Transverse colon (tissue), 4 donors: ENCODE measurements at regions not wholly inside any gene's neighbourhood (a gene's known extent, or its start where the extent isn't known, plus 50 kb on each side); places are given as distances from the start of the nearest gene placed in this dataset.
A peak's percentile ranks its signal among the peaks of the same experiment; 100 is the strongest.

ENCODE experiments used
- DNase-seq: peaks from one replicate; pipeline ENCODE4 v3.0.0-alpha.2; 2019
- H3K27ac ChIP-seq, 4 donors: fragments of 200-600 bp; sonication (generic); 2 replicates each; pipeline ENCODE4 v1.5.1; 2016 to 2018; ENCODE audit warnings: inconsistent platforms in 4 of 4
- H3K27me3 ChIP-seq: fragments of 200-600 bp; sonication (generic); 2 replicates; pipeline ENCODE4 v1.5.1; 2017; ENCODE audit warnings: inconsistent platforms
- H3K36me3 ChIP-seq, 4 donors: fragments of 200-600 bp; sonication (generic); 2 replicates each; pipeline ENCODE4 v1.5.1; 2017 to 2019; ENCODE audit warnings: inconsistent platforms in 4 of 4
- H3K4me1 ChIP-seq, 4 donors: fragments of 200-600 bp; sonication (generic); 2 replicates each; pipeline ENCODE4 v1.5.1; 2017 to 2020; ENCODE audit warnings: inconsistent platforms in 4 of 4
- H3K4me3 ChIP-seq, 4 donors: fragments of 200-600 bp; sonication (generic); 1 replicate in 1 of 4; 2 replicates in 3 of 4; pipeline versions ENCODE4 v1.5.1 to v1.6.1; 2017 to 2019; ENCODE audit warnings: inconsistent platforms in 4 of 4
- H3K9me3 ChIP-seq, 2 donors: fragments of 200-600 bp; sonication (generic); 2 replicates each; pipeline ENCODE4 v1.5.1; 2017 to 2019; ENCODE audit warnings: inconsistent platforms in 2 of 2
- CTCF ChIP-seq, 5 experiments: fragments of 200-600 bp in 3 of 5; fragments of 450-650 bp in 2 of 5; sonication (generic) in 3 of 5; IDR thresholded peaks; 1 replicate in 2 of 5; 2 replicates in 3 of 5; pipeline ENCODE4 v1.5.1; 2016 to 2017; ENCODE audit warnings: antibody characterized with exemption in 5 of 5, inconsistent platforms in 3 of 5, mild to moderate bottlenecking in 2 of 5, moderate library complexity in 1 of 5
- EP300 ChIP-seq: sonication (generic); formaldehyde crosslinking; IDR thresholded peaks from one replicate; pipeline ENCODE4 v1.6.1; 2017; ENCODE audit warnings: antibody characterized with exemption, low read depth
- POLR2A ChIP-seq: fragments of 450-650 bp; IDR thresholded peaks from one replicate; pipeline ENCODE4 v1.6.1; 2016; ENCODE audit warnings: antibody characterized with exemption, mild to moderate bottlenecking, moderate library complexity
- POLR2AphosphoS5 ChIP-seq, 3 donors: sonication (generic); formaldehyde crosslinking; IDR thresholded peaks; one replicate each; pipeline ENCODE4 v1.6.1; 2016; ENCODE audit warnings: antibody characterized with exemption in 3 of 3
- WGBS, 2 donors: methylation state at CpG; one replicate each; pipeline ENCODE4 v1.1.5; 2018; ENCODE audit warnings: low coverage in 1 of 2; 5-methylcytosine and 5-hydroxymethylcytosine counted together
- in situ Hi-C, 4 donors: fragments of 200-750 bp; cut with MboI; loops; one replicate each; pipeline versions ENCODE4 v1.15.0 to v1.15.1; 2017; ENCODE audit warnings: low sequenced_read_pairs in 3 of 4, low pct_ligation_motif_present in 1 of 4, low pct_unique_long_range_greater_than_20kb in 1 of 4
- intact Hi-C: fragments of 100-400 bp; cut with DNase I; formaldehyde crosslinking; loops from one replicate; pipeline ENCODE4 v1.15.1; 2023; ENCODE audit warnings: low total_unique reads

GRCh38 chr5:116759860-116760640, 185.4 kb upstream of the SEMA6A start:
- H3K4me3 ChIP-seq, result no peak overlapping the region
- peak overlapping the region in 3 of 4 donors; percentile 6 to 46 (median 34) for H3K27ac ChIP-seq
- H3K9me3 ChIP-seq, result no peaks in the 10 kb centered on the region
- peak; percentile 16 for DNase-seq
- H3K36me3 ChIP-seq, result no peaks in the 10 kb centered on the region
- H3K27me3 ChIP-seq, result no peaks in the 10 kb centered on the region
- no peaks in the 10 kb centered on the region for H3K4me1 ChIP-seq
- 82 to 97% methylated on average over 6 to 10 of the region's 10 CpGs for WGBS, 2 donors
- intact Hi-C loops, result no loop called here
- in situ Hi-C loops, result no loop called here
- TF ChIP-seq POLR2AphosphoS5 (IDR thresholded peaks at IDR 0.05), result no peak
- TF ChIP-seq CTCF (IDR thresholded peaks at IDR 0.05), result no peak
- TF ChIP-seq POLR2A, result no peak
- no peak for TF ChIP-seq EP300

- DNase-seq, result no peak
- in situ Hi-C loops, result no loop called here
- TF ChIP-seq EP300 (no peak), CTCF (IDR thresholded peaks at IDR 0.05) (no peak), POLR2AphosphoS5 (IDR thresholded peaks at IDR 0.05) (no peak), POLR2A (no peak)
- Histone ChIP-seq H3K4me1 (no peaks in the 10 kb centered on the region), H3K36me3 (no peaks in the 10 kb centered on the region), H3K27ac (no peak overlapping the region), H3K27me3 (no peaks in the 10 kb centered on the region), H3K4me3 (no peak overlapping the region), H3K9me3 (no peaks in the 10 kb centered on the region)
- intact Hi-C loops, result no loop called here
- WGBS, 2 donors, result 53% methylated on average over 1 of the region's 1 CpG; no CpG with 5 or more reads in 1 of the 2 donors
These were observed 182.7 kb upstream of the SEMA6A start for GRCh38 chr5:116757326-116757725.

- no peak overlapping the region for H3K4me3 ChIP-seq
- TF ChIP-seq EP300 (no peak), POLR2AphosphoS5 (IDR thresholded peaks at IDR 0.05) (no peak), CTCF (IDR thresholded peaks at IDR 0.05) (no peak), POLR2A (no peak)
- H3K27ac ChIP-seq, result no peak overlapping the region
- 55% methylated on average over 1 of the region's 1 CpG; no CpG with 5 or more reads in 1 of the 2 donors for WGBS, 2 donors
- no peaks in the 10 kb centered on the region for H3K36me3 ChIP-seq
- intact Hi-C loops (no loop called here), in situ Hi-C loops (no loop called here)
- no peaks in the 10 kb centered on the region for H3K9me3 ChIP-seq
- no peak for DNase-seq
- H3K27me3 ChIP-seq, result no peaks in the 10 kb centered on the region
- H3K4me1 ChIP-seq, result no peaks in the 10 kb centered on the region
These were observed 181.9 kb upstream of the SEMA6A start for GRCh38 chr5:116756531-116756930.

GRCh38 chr5:116754556-116754955, 179.9 kb upstream of the SEMA6A start:
- TF ChIP-seq CTCF (IDR thresholded peaks at IDR 0.05) (no peak), POLR2AphosphoS5 (IDR thresholded peaks at IDR 0.05) (no peak), POLR2A (no peak), EP300 (no peak)

More at GRCh38 chr5:116754556-116754955, 179.9 kb upstream of the SEMA6A start:
- Histone ChIP-seq H3K4me1 (no peaks in the 10 kb centered on the region), H3K27me3 (no peaks in the 10 kb centered on the region), H3K27ac (no peak overlapping the region), H3K36me3 (no peaks in the 10 kb centered on the region), H3K9me3 (no peaks in the 10 kb centered on the region), H3K4me3 (no peak overlapping the region)
- in situ Hi-C loops (no loop called here), intact Hi-C loops (no loop called here)
- no peak for DNase-seq
